Caco-2 (cell line): ENCODE measurements at regions not wholly inside any gene's neighbourhood (a gene's known extent, or its start where the extent isn't known, plus 50 kb on each side); places are given as distances from the start of the nearest gene placed in this dataset.

Source experiments
- BruUV-seq: library from RNA; stranded (reverse); fragments of 400-500 nt; replicated peaks from 2 replicates; lab custom pipeline; 2021; lab: Mats Ljungman, UMichigan
- CTCF ChIA-PET: fragments of 300-600 bp; sonication (Branson Sonifier 250); formaldehyde crosslinking; loops from one replicate; lab custom pipeline; 2022; ENCODE audit warnings: antibody characterized with exemption; lab: Charles Lee
- POLR2A ChIA-PET: fragments of 300-600 bp; sonication (Branson Sonifier 250); formaldehyde crosslinking; loops from one replicate; lab custom pipeline; 2022; ENCODE audit warnings: antibody characterized with exemption; lab: Charles Lee
- DNase-seq, 2 experiments: peaks; one replicate each; pipeline versions ENCODE4 v3.0.0 to v3.0.0-alpha.2; 2020 to 2022
- H3K27me3 ChIP-seq: replicated peaks from 2 replicates; pipeline ENCODE4 v1.6.0; 2011; ENCODE audit warnings: low read length; ENCODE audit not compliant: control insufficient read depth, insufficient read depth
- H3K36me3 ChIP-seq: 2 replicates; pipeline ENCODE4 v1.5.1; 2011; ENCODE audit warnings: low read length; ENCODE audit not compliant: control insufficient read depth, insufficient read depth
- H3K4me1 ChIP-seq: fragments of 250-450 bp; sonication (Bioruptor Pico); 2 replicates; pipeline ENCODE4 v1.5.1; 2020; ENCODE audit warnings: mild to moderate bottlenecking
- H3K4me3 ChIP-seq: 2 replicates; pipeline ENCODE4 v1.5.1; 2011; ENCODE audit warnings: low read depth, mild to moderate bottlenecking, control low read depth, low read length
- H3K9me3 ChIP-seq: fragments of 250-450 bp; sonication (Bioruptor Pico); 2 replicates; pipeline ENCODE4 v1.5.1; 2020; ENCODE audit warnings: mild to moderate bottlenecking, moderate library complexity
- H3K27ac Mint-ChIP-seq: one replicate; pipeline ENCODE4 v1.8.0; 2022; ENCODE audit warnings: mixed read lengths; ENCODE audit not compliant: unreplicated experiment
- H3K27me3 Mint-ChIP-seq: one replicate; pipeline ENCODE4 v1.8.0; 2022; ENCODE audit warnings: mixed read lengths; ENCODE audit not compliant: insufficient read depth, unreplicated experiment
- H3K36me3 Mint-ChIP-seq: one replicate; pipeline ENCODE4 v1.8.0; 2022; ENCODE audit warnings: mild to moderate bottlenecking, mixed read lengths; ENCODE audit not compliant: insufficient read depth, unreplicated experiment
- H3K4me1 Mint-ChIP-seq: one replicate; pipeline ENCODE4 v1.8.0; 2022; ENCODE audit warnings: low read depth, mixed read lengths; ENCODE audit not compliant: unreplicated experiment
- H3K4me3 Mint-ChIP-seq: one replicate; pipeline ENCODE4 v1.8.0; 2022; ENCODE audit warnings: mild to moderate bottlenecking, moderate library complexity, mixed read lengths; ENCODE audit not compliant: unreplicated experiment
- H3K9me3 Mint-ChIP-seq: one replicate; pipeline ENCODE4 v1.8.0; 2022; ENCODE audit warnings: mixed read lengths; ENCODE audit not compliant: unreplicated experiment
- intact Hi-C: fragments of 100-400 bp; cut with micrococcal nuclease; formaldehyde crosslinking; loops from one replicate; pipeline ENCODE4 v1.10.0; 2022; ENCODE audit not compliant: unreplicated experiment
- TF ChIP-seq, protein P1 (sequence below), 2 experiments: fragments of 200-600 bp in 1 of 2; IDR thresholded peaks; 1 replicate in 1 of 2; 2 replicates in 1 of 2; pipeline versions ENCODE4 v1.5.1 to v1.8.0; 2011 to 2022; ENCODE audit warnings: antibody characterized with exemption in 1 of 2, control low read depth in 1 of 2, inconsistent platforms in 1 of 2, low read depth in 1 of 2, low read length in 1 of 2, mild to moderate bottlenecking in 1 of 2, moderate library complexity in 1 of 2; ENCODE audit not compliant: insufficient read depth in 1 of 2, severe bottlenecking in 1 of 2, unreplicated experiment in 1 of 2

DNA sequence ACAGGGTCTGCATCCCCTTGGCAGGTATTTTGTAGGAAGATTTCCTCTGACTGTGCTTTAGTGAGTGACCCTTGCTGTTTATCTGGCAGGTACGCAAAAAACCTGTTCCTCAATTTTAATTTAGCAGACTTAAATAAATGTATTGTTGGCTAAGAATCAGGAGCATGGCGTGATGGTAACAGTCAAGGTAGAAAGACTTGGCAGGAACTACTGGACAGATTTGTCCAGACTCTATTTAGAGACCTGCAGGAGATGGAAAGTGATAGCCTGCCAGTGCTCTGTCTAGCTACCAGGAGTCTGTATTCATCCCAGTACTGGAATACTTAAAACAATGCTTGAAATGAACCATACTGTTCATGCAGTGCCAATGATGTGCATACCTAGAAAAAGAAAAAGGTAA is 78.8 kb upstream of the MAST4 start:
- CTCF ChIA-PET = no interaction called here
- Histone ChIP-seq H3K4me1 (no peaks in the 10 kb centered on the region), H3K27me3 (no peaks in the 10 kb centered on the region), H3K4me3 (no peak overlapping the region), H3K36me3 (no peaks in the 10 kb centered on the region), H3K9me3 (peaks cover 10% of the 10 kb centered on the region)
- no peak for DNase-seq
- intact Hi-C loops = no loop called here
- POLR2A ChIA-PET = no interaction called here
- Mint-ChIP-seq H3K27ac (no peak overlapping the region), H3K9me3 (peaks cover 23% of the 10 kb centered on the region), H3K36me3 (no peaks in the 10 kb centered on the region), H3K4me1 (no peaks in the 10 kb centered on the region), H3K27me3 (peaks cover 4% of the 10 kb centered on the region), H3K4me3 (no peak overlapping the region)
- TF ChIP-seq, protein P1, sequence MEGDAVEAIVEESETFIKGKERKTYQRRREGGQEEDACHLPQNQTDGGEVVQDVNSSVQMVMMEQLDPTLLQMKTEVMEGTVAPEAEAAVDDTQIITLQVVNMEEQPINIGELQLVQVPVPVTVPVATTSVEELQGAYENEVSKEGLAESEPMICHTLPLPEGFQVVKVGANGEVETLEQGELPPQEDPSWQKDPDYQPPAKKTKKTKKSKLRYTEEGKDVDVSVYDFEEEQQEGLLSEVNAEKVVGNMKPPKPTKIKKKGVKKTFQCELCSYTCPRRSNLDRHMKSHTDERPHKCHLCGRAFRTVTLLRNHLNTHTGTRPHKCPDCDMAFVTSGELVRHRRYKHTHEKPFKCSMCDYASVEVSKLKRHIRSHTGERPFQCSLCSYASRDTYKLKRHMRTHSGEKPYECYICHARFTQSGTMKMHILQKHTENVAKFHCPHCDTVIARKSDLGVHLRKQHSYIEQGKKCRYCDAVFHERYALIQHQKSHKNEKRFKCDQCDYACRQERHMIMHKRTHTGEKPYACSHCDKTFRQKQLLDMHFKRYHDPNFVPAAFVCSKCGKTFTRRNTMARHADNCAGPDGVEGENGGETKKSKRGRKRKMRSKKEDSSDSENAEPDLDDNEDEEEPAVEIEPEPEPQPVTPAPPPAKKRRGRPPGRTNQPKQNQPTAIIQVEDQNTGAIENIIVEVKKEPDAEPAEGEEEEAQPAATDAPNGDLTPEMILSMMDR (IDR thresholded peaks at IDR 0.05; ENCODE audit: insufficient read depth in 1 of 2, low read depth in 1 of 2, low read length in 1 of 2, severe bottlenecking in 1 of 2, unreplicated experiment in 1 of 2) = no peak
- no TSS peak for BruUV-seq

DNA sequence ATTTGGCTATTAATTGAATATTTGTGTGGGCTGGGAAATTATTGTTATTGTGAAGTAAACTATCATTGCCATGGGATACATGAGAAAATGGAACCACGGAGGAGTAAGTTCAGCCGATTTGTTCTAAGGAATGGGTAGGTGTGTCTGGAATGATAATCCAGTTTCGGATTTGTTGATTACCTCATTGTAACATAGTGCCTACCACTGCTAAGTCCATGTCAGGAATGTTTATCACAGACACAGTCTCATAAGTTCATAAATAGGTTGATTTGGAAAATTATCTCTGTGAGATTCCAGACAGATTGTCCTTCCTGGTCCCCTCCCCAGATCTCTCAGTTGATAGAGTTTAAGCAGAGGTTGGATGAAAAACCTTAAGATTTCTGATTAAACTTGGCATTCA is 78.1 kb upstream of the MAST4 start:
- TF ChIP-seq, protein P1 (IDR thresholded peaks at IDR 0.05; ENCODE audit: insufficient read depth in 1 of 2, low read depth in 1 of 2, low read length in 1 of 2, severe bottlenecking in 1 of 2, unreplicated experiment in 1 of 2) = no peak
- ChIA-PET CTCF (no interaction called here), POLR2A (no interaction called here)
- intact Hi-C loops = no loop called here
- BruUV-seq = no TSS peak
- Histone ChIP-seq H3K27me3 (no peaks in the 10 kb centered on the region), H3K4me1 (no peaks in the 10 kb centered on the region), H3K36me3 (no peaks in the 10 kb centered on the region), H3K9me3 (peaks cover 10% of the 10 kb centered on the region), H3K4me3 (no peak overlapping the region)
- Mint-ChIP-seq H3K27ac (no peak overlapping the region), H3K27me3 (peaks cover 4% of the 10 kb centered on the region), H3K9me3 (peaks cover 23% of the 10 kb centered on the region), H3K4me3 (no peak overlapping the region), H3K36me3 (no peaks in the 10 kb centered on the region), H3K4me1 (no peaks in the 10 kb centered on the region)
- DNase-seq = no peak

DNA sequence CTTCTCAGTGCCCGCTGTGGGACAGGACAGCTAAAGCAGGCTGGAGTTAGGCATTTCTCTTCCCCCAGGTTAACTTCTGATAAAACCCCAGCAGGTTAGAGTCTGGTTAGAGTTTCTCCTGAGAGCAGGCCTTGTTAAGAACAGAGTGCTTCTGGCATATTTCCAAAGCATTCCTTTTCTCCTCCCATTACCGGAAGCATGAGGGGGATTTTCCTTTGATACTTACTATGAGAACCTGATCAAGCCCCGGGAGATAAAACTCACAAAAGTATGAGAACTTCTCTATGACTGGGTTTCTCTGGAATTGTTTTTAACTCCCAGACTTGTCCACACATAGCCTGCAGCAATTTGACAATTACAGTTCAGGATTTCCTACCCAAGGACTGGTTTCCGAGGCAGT is 77.4 kb upstream of the MAST4 start:
- H3K27ac Mint-ChIP-seq = no peak overlapping the region
- ChIA-PET POLR2A (no interaction called here), CTCF (no interaction called here)
- Histone ChIP-seq H3K4me1 (no peaks in the 10 kb centered on the region), H3K36me3 (no peaks in the 10 kb centered on the region), H3K27me3 (no peaks in the 10 kb centered on the region), H3K4me3 (no peak overlapping the region), H3K9me3 (peaks cover 10% of the 10 kb centered on the region)
- no peaks in the 10 kb centered on the region for H3K36me3 Mint-ChIP-seq
- peaks cover 4% of the 10 kb centered on the region for H3K27me3 Mint-ChIP-seq
- DNase-seq = no peak
- BruUV-seq = no TSS peak
- TF ChIP-seq, protein P1 (IDR thresholded peaks at IDR 0.05; ENCODE audit: insufficient read depth in 1 of 2, low read depth in 1 of 2, low read length in 1 of 2, severe bottlenecking in 1 of 2, unreplicated experiment in 1 of 2) = no peak
- H3K4me3 Mint-ChIP-seq = no peak overlapping the region
- intact Hi-C loops = no loop called here
- H3K4me1 Mint-ChIP-seq = no peaks in the 10 kb centered on the region
- H3K9me3 Mint-ChIP-seq = peaks cover 23% of the 10 kb centered on the region
